Panc1 (cell line): ENCODE measurements at regions not wholly inside any gene's neighbourhood (a gene's known extent, or its start where the extent isn't known, plus 50 kb on each side); places are given as distances from the start of the nearest gene placed in this dataset.

Experiments
- ATAC-seq: fragments of 200-7000 bp; cut with Tn5 transposase; 2 replicates; pipeline ENCODE4 v1.9.1; 2020; ENCODE audit warnings: mild to moderate bottlenecking, moderate library complexity
- BruUV-seq: library from RNA; stranded (reverse); fragments of 400-500 nt; replicated peaks from 2 replicates; lab custom pipeline; 2021; lab: Mats Ljungman, UMichigan
- CTCF ChIA-PET: fragments of 300-600 bp; sonication (Branson Sonifier 250); formaldehyde crosslinking; loops from one replicate; lab custom pipeline; 2022; ENCODE audit warnings: antibody characterized with exemption; lab: Charles Lee
- POLR2A ChIA-PET: fragments of 300-600 bp; sonication (Branson Sonifier 250); formaldehyde crosslinking; loops from one replicate; lab custom pipeline; 2022; ENCODE audit warnings: antibody characterized with exemption; lab: Charles Lee
- DNase-seq: peaks from one replicate; pipeline ENCODE4 v3.0.0-alpha.2; 2010; ENCODE audit warnings: low read depth, low spot score
- H3K27ac ChIP-seq: 2 replicates; pipeline ENCODE4 v1.5.1; 2011; ENCODE audit warnings: mild to moderate bottlenecking, low read length, inconsistent platforms
- H3K27me3 ChIP-seq: fragments of 200-500 bp; sonication (Bioruptor generic); 2 replicates; pipeline ENCODE4 v1.6.0; 2014; ENCODE audit warnings: low read length, inconsistent platforms; ENCODE audit not compliant: control insufficient read depth, insufficient read depth
- H3K36me3 ChIP-seq: fragments of 200-500 bp; sonication (Bioruptor generic); 2 replicates; pipeline ENCODE4 v1.5.1; 2014; ENCODE audit warnings: inconsistent platforms, mild to moderate bottlenecking, low read length, moderate library complexity; ENCODE audit not compliant: control insufficient read depth, insufficient read depth
- H3K4me1 ChIP-seq: 2 replicates; pipeline ENCODE4 v1.5.1; 2011; ENCODE audit warnings: inconsistent platforms, mild to moderate bottlenecking, low read length, moderate library complexity; ENCODE audit not compliant: control insufficient read depth, insufficient read depth
- H3K4me3 ChIP-seq, 2 experiments: 2 replicates each; pipeline ENCODE4 v1.5.1; 2011 to 2012; ENCODE audit warnings: low read depth in 2 of 2, low read length in 2 of 2, mild to moderate bottlenecking in 2 of 2, inconsistent platforms in 1 of 2, moderate library complexity in 1 of 2
- H3K9me3 ChIP-seq: fragments of 200-500 bp; sonication (Bioruptor generic); 2 replicates; pipeline ENCODE4 v1.5.1; 2014; ENCODE audit warnings: low read depth, mild to moderate bottlenecking, inconsistent platforms, low read length, moderate library complexity; ENCODE audit not compliant: control insufficient read depth, insufficient read depth
- CTCF ChIP-seq: fragments of 450-650 bp; IDR thresholded peaks from 2 replicates; pipeline ENCODE4 v1.5.1; 2017; ENCODE audit warnings: mild to moderate bottlenecking
- POLR2AphosphoS5 ChIP-seq: IDR thresholded peaks from 2 replicates; pipeline ENCODE4 v1.6.1; 2012; ENCODE audit warnings: mild to moderate bottlenecking, low read depth, low read length, moderate library complexity
- REST ChIP-seq, 2 experiments: IDR thresholded peaks; 2 replicates each; pipeline ENCODE4 v1.6.1; 2011 to 2012; ENCODE audit warnings: low read depth in 2 of 2, control low read depth in 1 of 2, low read length in 1 of 2, mild to moderate bottlenecking in 1 of 2, moderate library complexity in 1 of 2; ENCODE audit not compliant: insufficient read depth in 1 of 2
- SIN3A ChIP-seq: IDR thresholded peaks from 2 replicates; pipeline ENCODE4 v1.6.1; 2012; ENCODE audit warnings: low read depth, mild to moderate bottlenecking, low read length, moderate library complexity, borderline replicate concordance; ENCODE audit not compliant: insufficient read depth
- TCF7L2 ChIP-seq: IDR thresholded peaks from 2 replicates; pipeline ENCODE4 v1.6.1; 2011; ENCODE audit warnings: mild to moderate bottlenecking, low read depth, low read length, inconsistent platforms
- in situ Hi-C: cut with HindIII; loops from 2 replicates; pipeline ENCODE4 v1.10.0; 2016; ENCODE audit warnings: low sequenced_read_pairs, low pct_unique_long_range_greater_than_20kb
- intact Hi-C: fragments of 100-400 bp; cut with micrococcal nuclease; formaldehyde crosslinking; loops from one replicate; pipeline ENCODE4 v1.10.0; 2022; ENCODE audit not compliant: unreplicated experiment

- Histone ChIP-seq H3K36me3 (no peaks in the 10 kb centered on the region), H3K4me1 (no peaks in the 10 kb centered on the region), H3K9me3 (no peaks in the 10 kb centered on the region), H3K27ac (no peak overlapping the region), H3K4me3 (no peak overlapping the region), H3K27me3 (peaks cover 6% of the 10 kb centered on the region; the same call in 1 of the 2 replicates)
- DNase-seq (no peak), ATAC-seq (no peak)
- intact Hi-C loops (no loop called here), in situ Hi-C loops (no loop called here)
- ChIA-PET POLR2A (no interaction called here), CTCF (no interaction called here)
- BruUV-seq = no TSS peak
- no peak for TF ChIP-seq REST (IDR thresholded peaks at IDR 0.05; ENCODE audit: insufficient read depth in 1 of 2, low read depth in 2 of 2, low read length in 1 of 2)
- no peak for TF ChIP-seq CTCF
- no peak for TF ChIP-seq SIN3A
- no peak for TF ChIP-seq POLR2AphosphoS5
- TF ChIP-seq TCF7L2 = no peak
Measured at GRCh38 chr20:47887064-47887463, 101.8 kb upstream of the SULF2 start.

GRCh38 chr20:47886454-47887041 is 101.3 kb upstream of the SULF2 start:
- intact Hi-C loops = no loop called here
- in situ Hi-C loops = no loop called here
- ATAC-seq (no peak), DNase-seq (no peak)
- Histone ChIP-seq H3K4me3 (no peak overlapping the region), H3K9me3 (no peaks in the 10 kb centered on the region), H3K27ac (no peak overlapping the region), H3K27me3 (peaks cover 6% of the 10 kb centered on the region; the same call in 1 of the 2 replicates), H3K4me1 (no peaks in the 10 kb centered on the region), H3K36me3 (no peaks in the 10 kb centered on the region)
- CTCF ChIA-PET = no interaction called here
- TF ChIP-seq TCF7L2 = no peak
- no peak for TF ChIP-seq REST (IDR thresholded peaks at IDR 0.05; ENCODE audit: insufficient read depth in 1 of 2, low read depth in 2 of 2, low read length in 1 of 2)
- no peak for TF ChIP-seq CTCF
- TF ChIP-seq SIN3A = no peak
- no peak for TF ChIP-seq POLR2AphosphoS5
- no TSS peak for BruUV-seq
- POLR2A ChIA-PET = no interaction called here
